Left colon (tissue), 2 donors: ENCODE measurements at regions not wholly inside any gene's neighbourhood (a gene's known extent, or its start where the extent isn't known, plus 50 kb on each side); places are given as distances from the start of the nearest gene placed in this dataset.

Source experiments
- ATAC-seq: fragments of 200-7000 bp; cut with Tn5 transposase; one replicate; pipeline ENCODE4 v1.9.1; 2020; ENCODE audit warnings: mild to moderate bottlenecking, moderate library complexity
- DNase-seq, 2 donors: peaks; one replicate each; pipeline ENCODE4 v3.0.0-alpha.2; 2020
- intact Hi-C, 2 donors: fragments of 100-400 bp; cut with DNase I in 1 of 2; cut with micrococcal nuclease in 1 of 2; formaldehyde crosslinking; loops; one replicate each; pipeline versions ENCODE4 v1.11.2 to v1.14.0; 2022; cut with DNase I, micrococcal nuclease
- donor health status: DM: no; HTN: no; CAD: no.
- donor health status: DM: yes; HTN: yes; CAD: no.

DNA sequence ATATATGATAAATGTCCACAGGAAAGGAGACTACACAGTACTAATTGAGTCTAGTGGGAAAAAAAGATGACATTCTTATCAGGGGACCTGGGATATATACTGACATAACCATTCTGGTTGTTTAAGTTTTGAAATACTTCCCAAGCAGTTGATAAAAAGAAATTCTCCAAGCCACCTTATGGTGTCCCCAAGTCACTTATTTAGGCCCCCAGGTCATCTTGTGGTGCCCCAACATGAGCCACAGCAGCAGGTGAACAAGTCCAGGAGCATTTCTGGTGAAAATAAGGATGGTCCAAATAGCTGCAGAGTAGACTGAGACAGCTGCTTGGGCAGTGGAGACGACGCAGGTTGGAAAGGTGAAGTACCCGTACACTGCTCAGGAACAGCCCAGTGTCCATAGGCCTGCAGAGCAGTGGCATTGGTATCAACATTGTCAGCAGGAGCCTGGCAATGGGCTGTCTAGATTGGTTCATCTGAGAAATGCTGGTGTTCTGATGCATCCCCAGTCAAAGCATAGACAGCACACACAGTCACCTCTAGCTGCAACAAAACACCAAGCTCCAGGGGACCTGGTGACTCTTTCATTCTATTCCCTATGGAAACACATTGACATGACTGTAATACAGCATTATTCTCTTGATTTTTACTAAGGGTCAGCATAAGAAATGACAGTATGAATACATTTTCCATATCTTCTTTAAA is 430.6 kb downstream of the NR2F1-AS1 start:
- DNase-seq (no peak), ATAC-seq (no peak)
- intact Hi-C loops, result no loop called here

GRCh38 chr5:93145767-93146166 is 435.3 kb downstream of the NR2F1-AS1 start:
- ATAC-seq, result no peak
- no peak for DNase-seq
- intact Hi-C loops, result no loop called here

DNA sequence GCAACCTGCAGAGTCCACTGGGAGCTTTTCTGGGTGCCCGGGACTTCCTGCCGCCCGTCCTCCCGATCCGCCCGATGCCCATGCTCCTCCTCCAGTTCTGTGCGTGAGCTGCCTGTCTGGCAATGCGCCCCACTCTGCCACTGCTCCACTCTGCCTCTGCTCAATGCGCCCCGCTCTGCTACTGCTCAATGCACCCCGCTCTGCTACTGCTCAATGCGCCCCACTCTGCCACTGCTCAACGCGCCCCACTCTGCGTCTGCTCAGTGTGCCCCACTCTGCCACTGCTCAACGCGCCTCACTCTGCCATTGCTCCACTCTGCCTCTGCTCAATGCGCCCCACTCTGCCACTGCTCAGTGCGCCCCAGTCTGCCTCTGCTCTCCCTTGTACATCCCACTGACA is 436.0 kb downstream of the NR2F1-AS1 start:
- DNase-seq, result no peak
- ATAC-seq, result no peak
- intact Hi-C loops, result no loop called here

GRCh38 chr5:93141969-93142368 is 439.1 kb downstream of the NR2F1-AS1 start:
- no peak for DNase-seq
- intact Hi-C loops, result no loop called here
- ATAC-seq, result no peak

DNA sequence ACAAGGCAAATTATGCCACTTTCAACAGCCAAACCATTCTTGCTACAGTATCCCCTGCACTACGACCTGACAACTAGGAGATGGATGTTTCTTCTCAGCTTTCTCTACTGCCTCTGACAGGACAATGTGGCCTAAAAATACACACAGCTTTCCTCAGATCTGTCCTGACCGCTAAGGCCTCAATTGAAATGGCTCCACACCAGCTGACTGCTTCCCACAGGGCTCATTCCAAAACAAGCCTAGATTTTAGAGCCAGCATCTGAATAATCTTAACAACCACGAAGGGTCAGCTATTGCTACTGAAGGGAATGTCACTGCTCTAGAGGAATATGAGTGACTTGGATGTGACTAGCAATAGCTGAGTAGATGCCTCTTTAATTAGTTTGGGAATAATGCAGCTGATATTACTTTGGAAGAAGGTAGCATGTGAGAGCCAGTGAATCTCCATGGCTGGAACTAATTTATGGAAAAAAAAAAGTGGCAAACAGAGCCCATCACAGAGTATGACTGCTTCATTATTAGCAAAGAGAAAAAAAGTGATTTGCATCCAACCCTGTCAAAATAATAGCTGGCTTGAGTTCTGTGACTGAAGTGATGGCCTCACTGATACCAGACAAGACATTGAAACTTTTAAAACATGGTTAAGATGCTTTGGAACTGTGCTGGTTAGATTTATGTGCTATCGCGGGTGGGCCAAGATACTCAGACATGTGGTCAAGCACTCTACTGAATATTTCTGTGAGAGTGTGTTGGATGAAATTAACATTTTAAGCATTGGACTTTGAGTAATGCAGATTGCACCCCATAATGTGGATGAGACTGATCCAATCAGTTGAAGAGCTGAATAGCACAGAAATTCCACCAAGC is 450.2 kb downstream of the NR2F1-AS1 start:
- no peak for DNase-seq
- ATAC-seq, result no peak
- intact Hi-C loops, result no loop called here

GRCh38 chr5:93126634-93127033 is 454.4 kb downstream of the NR2F1-AS1 start:
- ATAC-seq (no peak), DNase-seq (no peak)
- intact Hi-C loops, result no loop called here

- ATAC-seq (no peak), DNase-seq (no peak)
- intact Hi-C loops, result no loop called here
Observed at GRCh38 chr5:93123127-93123526, 457.9 kb downstream of the NR2F1-AS1 start.

- DNase-seq (no peak), ATAC-seq (no peak)
- intact Hi-C loops, result no loop called here
Observed at GRCh38 chr5:93122446-93122845, 458.6 kb downstream of the NR2F1-AS1 start.

DNA sequence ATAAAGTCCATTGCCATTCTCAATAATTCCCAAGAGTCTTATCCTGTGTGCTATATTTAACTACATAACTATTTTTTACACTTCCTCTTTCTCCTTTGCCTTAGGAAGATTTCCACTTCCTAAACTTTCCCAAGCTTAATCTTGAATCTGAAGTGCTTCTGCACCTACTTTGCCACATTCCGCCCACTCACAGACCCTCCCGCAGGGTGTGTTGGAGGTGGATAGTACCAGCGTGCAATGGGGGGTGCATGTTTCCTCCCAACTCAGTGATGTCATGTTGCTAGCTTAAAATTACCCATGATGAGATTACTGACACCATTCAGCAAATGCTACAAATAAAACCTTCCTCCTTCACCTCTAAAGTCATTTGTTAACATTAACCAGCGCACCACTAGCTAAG is 460.2 kb downstream of the NR2F1-AS1 start:
- intact Hi-C loops, result no loop called here
- DNase-seq (no peak), ATAC-seq (no peak)

DNA sequence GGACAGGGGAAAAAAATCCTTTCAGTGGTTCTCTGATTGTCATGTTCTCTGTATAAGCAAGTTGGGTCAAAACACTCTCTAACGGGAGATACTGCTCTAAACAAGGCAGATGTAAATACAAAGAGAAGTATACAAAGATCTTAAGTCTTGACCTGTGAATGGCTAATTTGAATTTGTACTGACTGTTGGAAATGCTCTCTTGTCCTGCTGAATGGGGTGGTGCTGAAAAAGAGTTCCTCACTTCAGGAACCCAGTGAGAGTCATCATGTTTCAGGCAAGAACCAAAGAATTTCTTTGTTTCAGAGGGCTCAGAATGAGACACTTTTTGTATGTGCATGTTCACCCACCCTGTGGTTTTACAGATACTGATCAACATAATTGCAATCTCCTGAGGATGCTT is 461.0 kb downstream of the NR2F1-AS1 start:
- DNase-seq, result no peak
- intact Hi-C loops, result no loop called here
- no peak for ATAC-seq

DNA sequence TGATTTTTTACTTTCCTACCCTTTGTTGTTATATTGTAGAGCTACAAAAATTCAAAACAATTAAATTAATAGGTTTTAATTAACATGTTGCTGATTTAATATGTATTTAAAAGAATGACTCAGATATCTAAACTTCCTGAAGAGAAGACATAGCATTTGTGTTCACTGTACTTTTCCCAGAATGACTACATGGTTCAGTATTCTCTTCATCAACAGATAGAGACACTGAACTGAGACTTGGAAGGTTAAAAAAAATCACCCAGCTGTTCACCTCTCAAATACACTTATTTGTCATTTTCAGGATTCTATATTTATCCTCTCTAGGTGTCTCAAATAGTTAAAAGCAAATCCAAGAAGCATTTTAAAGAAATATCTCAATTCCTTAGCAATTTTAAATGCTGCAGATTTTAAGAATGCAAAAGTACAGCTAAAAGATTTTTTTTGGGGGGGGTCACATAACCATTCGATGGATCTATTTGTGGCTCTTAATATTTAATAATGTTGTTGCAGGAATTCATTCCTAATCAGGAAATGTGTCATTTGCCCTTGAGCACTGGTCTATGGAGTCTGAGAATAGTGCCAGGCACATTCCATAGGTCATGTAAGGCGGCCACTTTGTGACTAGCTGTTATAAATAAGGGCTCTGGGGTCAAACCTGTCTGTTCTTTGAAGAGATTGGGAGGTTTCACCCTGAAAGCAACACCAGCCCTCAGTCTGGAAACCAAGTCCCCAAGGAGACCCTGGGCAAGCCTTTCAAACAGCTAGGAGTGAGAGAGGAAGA is 463.1 kb downstream of the NR2F1-AS1 start:
- no peak for ATAC-seq
- DNase-seq, result no peak
- intact Hi-C loops, result no loop called here

DNA sequence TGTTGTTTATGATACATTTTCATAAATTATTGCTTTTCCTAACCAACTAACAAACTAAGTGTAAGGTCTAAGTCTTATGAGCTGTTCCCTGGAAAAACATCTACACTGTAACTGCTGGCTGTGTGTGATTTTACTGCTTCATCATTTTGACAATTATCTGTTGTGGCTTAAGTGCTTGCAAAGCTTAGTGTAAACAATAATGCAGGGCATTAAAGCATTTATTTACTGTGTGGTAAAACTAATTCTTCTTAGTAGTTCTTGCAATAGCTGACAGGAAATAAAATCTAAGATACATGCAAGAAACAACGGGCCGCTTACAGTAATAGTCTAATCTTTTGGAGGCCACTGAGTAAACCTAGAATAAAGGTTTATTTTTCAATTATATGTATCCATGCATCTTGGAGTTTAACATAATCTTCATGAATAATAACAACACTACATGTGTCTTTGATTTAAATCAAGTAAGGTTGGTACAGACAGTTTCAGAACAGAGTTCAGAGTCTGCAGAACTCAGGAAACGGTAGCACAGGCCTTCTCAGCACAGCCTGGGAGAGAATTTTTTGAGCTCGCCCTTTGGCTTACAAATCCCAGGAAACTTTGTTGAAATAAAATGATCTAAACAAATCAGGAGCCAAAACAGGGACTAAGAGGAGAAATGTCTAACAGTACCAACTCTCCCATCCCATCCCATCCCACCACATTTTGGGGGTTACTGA is 473.1 kb downstream of the NR2F1-AS1 start:
- intact Hi-C loops, result no loop called here

DNA sequence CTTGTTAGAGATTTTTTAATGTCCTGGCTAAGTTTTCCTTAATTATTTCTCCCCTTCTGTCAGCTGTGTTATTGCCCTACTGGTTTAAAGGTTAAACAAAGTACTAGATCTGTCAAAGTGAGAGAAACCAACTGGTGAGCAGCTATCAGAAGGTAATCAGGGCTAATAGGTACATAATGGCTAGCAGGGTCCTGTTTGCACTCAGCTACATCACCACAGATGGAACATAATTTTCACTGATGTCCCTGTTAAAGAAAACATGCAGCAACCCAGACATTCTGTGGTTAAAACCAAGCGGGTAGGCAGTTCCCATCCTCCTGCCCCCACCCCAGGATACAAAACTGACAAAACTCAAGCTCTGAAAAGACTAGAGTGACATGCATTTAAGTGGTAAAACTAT is 473.9 kb downstream of the NR2F1-AS1 start:
- intact Hi-C loops, result no loop called here
- no peak for DNase-seq
- ATAC-seq, result no peak

More for the DNA sequence above, 473.1 kb downstream of the NR2F1-AS1 start:
- DNase-seq (no peak), ATAC-seq (no peak)

GRCh38 chr5:93101661-93102060 is 479.4 kb downstream of the NR2F1-AS1 start:
- intact Hi-C loops, result no loop called here
- no peak for ATAC-seq

DNA sequence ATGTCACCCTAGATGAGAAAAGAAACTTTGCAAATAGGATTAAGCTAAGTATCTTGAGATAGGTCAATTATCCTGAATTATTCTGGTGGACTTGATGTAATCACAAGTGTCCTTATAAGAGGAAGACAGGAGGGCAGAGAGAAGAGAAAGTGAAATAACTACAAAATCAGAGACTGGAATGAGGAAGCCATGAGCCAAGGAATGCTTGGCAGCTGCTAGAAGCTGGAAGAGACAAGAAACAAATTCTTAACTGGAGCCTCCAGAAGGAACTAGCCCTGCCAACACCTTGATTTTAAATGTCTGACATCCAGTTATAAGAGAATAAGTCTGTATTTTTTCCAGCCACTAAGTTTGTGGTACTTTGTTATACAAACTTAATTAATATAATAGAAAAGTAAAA is 480.0 kb downstream of the NR2F1-AS1 start:
- ATAC-seq (no peak), DNase-seq (no peak)
- intact Hi-C loops, result no loop called here

More at GRCh38 chr5:93101661-93102060, 479.4 kb downstream of the NR2F1-AS1 start:
- no peak for DNase-seq

GRCh38 chr5:93100428-93100827 is 480.6 kb downstream of the NR2F1-AS1 start:
- DNase-seq (no peak), ATAC-seq (no peak)
- intact Hi-C loops, result no loop called here

DNA sequence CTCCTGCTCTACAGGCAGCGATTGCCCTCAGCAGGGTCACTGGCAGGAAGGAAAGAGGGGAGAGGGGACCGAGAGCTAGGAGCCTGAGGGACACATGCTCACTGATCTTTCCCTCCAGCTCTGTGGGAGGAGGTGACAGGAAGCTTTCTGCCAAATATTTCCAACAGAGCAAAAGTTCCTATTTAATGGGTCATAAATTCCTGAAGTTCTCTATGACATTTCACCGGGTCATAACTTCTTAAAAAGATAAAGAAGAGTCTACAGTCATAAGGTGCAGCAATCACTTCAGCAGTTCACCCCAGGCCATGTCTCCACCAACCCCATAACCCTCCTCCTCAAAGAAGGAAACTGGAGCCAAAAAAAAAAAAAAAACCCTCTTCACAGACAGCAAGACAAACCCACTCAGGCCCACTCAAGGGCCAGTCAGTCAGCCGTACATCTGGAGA is 481.1 kb downstream of the NR2F1-AS1 start:
- intact Hi-C loops, result no loop called here
- no peak for DNase-seq
- no peak for ATAC-seq

GRCh38 chr5:93096561-93096960 is 484.5 kb downstream of the NR2F1-AS1 start:
- ATAC-seq, result no peak
- no peak for DNase-seq
- intact Hi-C loops, result no loop called here
